Choroid plexus epithelial cell (primary cell): ENCODE measurements at regions not wholly inside any gene's neighbourhood (a gene's known extent, or its start where the extent isn't known, plus 50 kb on each side); places are given as distances from the start of the nearest gene placed in this dataset.

Experiments
- DNase-seq: peaks from one replicate; pipeline ENCODE4 v3.0.0-alpha.2; 2010; ENCODE audit warnings: low read depth
- H3K4me3 ChIP-seq: 2 replicates; pipeline ENCODE4 v1.5.1; 2011; ENCODE audit warnings: low read depth, mild to moderate bottlenecking, control low read depth, low read length, moderate library complexity
- TF ChIP-seq, protein P1 (sequence below): conservative IDR thresholded peaks from 2 replicates; pipeline ENCODE4 v1.5.1; 2011; ENCODE audit warnings: low read depth, mild to moderate bottlenecking, control low read depth, inconsistent platforms, low read length, moderate library complexity

DNA sequence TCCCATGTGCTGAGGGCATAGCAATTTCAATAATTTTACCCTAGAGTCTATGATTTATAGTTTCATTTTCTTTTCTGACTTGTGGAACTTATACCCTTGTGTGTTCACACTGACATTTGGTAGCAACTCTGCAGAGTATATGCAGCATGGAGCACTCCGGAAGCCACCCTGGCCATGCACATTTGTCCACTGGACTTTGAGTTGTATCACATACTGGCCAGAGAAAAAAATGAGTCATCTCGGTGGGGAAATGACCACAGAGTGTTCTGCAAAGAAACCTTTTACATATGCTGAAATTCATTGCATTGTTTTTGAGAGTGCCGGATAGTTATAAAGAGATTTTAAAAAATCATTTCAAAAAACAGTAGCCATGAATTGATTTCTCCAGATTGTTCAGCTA is 164.8 kb upstream of the COBL start:
- TF ChIP-seq, protein P1, sequence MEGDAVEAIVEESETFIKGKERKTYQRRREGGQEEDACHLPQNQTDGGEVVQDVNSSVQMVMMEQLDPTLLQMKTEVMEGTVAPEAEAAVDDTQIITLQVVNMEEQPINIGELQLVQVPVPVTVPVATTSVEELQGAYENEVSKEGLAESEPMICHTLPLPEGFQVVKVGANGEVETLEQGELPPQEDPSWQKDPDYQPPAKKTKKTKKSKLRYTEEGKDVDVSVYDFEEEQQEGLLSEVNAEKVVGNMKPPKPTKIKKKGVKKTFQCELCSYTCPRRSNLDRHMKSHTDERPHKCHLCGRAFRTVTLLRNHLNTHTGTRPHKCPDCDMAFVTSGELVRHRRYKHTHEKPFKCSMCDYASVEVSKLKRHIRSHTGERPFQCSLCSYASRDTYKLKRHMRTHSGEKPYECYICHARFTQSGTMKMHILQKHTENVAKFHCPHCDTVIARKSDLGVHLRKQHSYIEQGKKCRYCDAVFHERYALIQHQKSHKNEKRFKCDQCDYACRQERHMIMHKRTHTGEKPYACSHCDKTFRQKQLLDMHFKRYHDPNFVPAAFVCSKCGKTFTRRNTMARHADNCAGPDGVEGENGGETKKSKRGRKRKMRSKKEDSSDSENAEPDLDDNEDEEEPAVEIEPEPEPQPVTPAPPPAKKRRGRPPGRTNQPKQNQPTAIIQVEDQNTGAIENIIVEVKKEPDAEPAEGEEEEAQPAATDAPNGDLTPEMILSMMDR: no peak
- no peak overlapping the region for H3K4me3 ChIP-seq
- DNase-seq: no peak

DNA sequence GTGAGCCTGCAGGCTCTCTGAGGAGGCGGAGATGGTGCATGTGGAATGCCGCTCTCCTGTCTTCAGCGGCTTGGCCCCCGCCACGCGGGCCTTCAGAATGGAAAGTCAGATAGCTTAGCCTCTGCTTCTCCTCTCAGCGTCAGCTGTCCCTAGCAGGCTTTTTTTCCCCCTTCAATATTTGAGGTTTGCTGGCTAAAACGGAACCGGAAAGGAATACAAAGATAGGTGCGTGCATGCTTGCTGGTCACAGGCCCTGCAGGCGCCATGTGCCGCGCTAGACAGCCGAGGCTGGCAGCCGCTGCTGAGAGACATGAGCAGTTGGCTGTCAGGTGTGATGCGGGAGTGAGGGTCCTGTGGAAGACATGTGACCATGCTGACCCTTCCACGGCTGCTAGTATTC is 161.2 kb upstream of the COBL start:
- H3K4me3 ChIP-seq: no peak overlapping the region
- DNase-seq: no peak
- TF ChIP-seq, protein P1: no peak

DNA sequence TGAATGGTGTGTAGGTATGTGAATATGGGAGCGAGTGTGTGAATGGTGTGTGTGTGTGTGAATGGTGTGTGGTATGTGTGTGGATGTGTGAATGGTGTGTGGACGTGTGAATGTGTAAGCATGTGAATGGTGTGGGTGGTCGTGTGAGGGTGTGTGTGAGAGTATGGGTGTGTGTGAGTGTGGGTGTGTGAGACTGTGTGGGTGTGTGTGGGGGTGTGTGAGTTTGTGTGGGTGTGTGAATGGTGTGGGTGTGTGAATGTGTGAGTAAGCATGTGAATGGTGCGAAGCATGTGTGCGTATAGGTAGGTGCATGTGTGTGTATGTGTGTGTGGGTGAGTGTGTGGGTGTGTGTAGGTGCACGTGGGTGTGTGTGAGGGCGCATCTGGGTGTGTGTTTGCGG is 160.7 kb upstream of the COBL start:
- TF ChIP-seq, protein P1: no peak
- no peak for DNase-seq
- no peak overlapping the region for H3K4me3 ChIP-seq

DNA sequence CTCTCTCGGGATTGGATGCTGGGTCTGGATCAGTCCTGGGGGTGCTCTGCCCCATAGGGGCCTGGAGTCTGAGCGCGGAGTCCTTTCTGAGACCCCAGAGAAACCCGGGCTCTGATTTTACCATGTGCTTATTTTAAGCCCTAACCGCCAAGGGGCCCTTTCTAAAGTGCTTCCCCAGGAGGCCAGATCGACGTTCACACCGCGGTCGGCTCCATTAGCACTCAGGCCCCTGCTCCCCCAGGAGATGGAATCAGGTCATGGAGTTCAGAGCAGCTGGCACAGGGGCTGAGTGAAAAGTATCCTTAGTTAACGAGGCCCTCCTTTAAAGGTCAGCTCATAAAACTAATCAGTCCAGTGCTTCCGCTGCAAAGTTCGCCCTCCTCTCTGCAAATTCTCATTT is 159.4 kb upstream of the COBL start:
- no peak for DNase-seq
- H3K4me3 ChIP-seq: no peak overlapping the region
- TF ChIP-seq, protein P1: no peak

DNA sequence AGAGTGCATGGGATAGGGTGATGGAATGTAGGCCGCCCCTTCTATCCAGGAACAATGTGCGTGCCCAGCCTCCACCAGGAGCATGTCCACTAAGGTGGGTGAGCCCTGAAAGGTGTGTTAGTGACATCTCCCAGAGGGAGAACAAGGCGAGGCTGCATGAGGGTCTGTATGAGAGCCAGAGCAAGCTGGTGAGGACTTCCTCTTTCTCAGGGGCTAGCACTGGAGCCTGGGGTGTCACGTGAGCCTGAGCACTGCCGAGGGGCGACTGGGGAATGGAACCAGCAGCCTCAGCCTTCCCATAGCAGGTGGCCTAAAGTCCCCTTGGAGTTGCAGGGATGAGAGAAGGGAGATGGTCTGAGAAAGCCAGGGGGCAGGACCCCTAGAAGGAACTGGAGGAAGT is 156.3 kb upstream of the COBL start:
- TF ChIP-seq, protein P1: no peak
- no peak overlapping the region for H3K4me3 ChIP-seq
- no peak for DNase-seq

DNA sequence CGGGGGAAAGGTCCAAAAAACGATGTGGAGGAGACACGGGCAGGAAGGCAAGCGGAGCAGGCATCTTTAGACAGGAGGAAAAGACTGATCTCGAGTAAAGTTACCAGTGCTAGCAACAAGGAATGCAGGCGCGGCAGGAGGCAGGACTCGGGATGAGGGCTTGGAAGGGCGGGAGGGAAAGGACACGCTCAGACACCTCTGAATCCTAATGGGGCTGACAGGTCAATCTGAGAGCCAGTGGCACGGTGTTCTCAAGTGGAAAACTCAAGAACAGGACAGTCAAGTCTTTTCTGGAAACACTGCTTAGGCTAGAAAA is 155.3 kb upstream of the COBL start:
- no peak for DNase-seq
- TF ChIP-seq, protein P1: no peak
- H3K4me3 ChIP-seq: no peak overlapping the region

DNA sequence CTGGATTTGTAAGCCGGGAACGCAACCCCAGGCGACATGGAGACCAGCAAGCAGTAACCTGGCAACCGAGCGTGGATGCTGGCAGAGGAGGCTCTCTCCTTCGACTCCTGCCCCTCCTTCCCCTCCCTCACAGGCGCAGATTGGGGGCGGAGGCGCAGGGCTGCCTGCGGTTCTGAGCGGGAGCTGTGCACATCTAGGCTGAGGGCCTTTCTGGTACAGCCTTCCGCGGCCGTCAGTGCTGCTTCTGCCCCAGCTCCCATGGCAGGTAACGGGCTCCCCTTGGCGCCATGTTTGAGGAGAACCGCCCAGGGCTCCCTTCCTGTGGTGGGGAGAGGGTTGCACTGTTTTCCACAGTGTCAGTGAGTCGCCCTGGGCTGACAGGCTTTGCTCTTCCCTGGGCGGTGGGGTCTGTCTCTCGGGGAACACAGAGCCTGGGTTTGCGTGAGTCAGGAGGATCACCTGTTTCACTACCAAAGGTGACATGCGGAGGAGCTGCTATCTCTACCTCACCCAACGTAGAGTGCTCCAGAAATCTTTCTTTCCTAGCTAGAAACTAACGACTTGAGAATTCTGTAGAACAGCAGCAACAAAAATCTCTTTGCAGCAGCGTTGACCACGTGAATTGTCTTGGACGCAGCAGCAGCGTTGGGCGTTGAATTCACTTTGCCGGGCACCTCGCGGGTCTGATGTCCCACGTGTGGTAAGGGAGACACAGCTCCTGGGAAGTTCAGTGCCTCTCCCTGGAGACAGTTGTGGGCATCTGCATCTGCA is 154.8 kb upstream of the COBL start:
- no peak for DNase-seq
- no peak overlapping the region for H3K4me3 ChIP-seq
- TF ChIP-seq, protein P1: no peak
